Lung (tissue), 11 donors: ENCODE measurements at regions not wholly inside any gene's neighbourhood (a gene's known extent, or its start where the extent isn't known, plus 50 kb on each side); places are given as distances from the start of the nearest gene placed in this dataset.

Experiments used
- ATAC-seq: fragments of 200-7000 bp; cut with Tn5 transposase; one replicate; pipeline ENCODE4 v1.9.1; 2020; ENCODE audit warnings: moderate number of reproducible peaks; ENCODE audit not compliant: insufficient read depth, low FRiP score
- DNase-seq, 3 donors: peaks; one replicate each; pipeline ENCODE4 v3.0.0-alpha.2; 2013 to 2017
- H3K27ac ChIP-seq, 2 donors: one replicate each; pipeline ENCODE4 v1.5.1; 2013; ENCODE audit warnings: mild to moderate bottlenecking in 2 of 2, moderate library complexity in 2 of 2, control low read depth in 1 of 2, inconsistent platforms in 1 of 2, low read depth in 1 of 2, low read length in 1 of 2
- H3K27me3 ChIP-seq, 3 donors: one replicate each; pipeline ENCODE4 v1.5.1; 2013; ENCODE audit warnings: low read length in 2 of 3; ENCODE audit not compliant: control insufficient read depth in 3 of 3, insufficient read depth in 3 of 3
- H3K36me3 ChIP-seq, 4 donors: one replicate each; pipeline ENCODE4 v1.5.1; 2013; ENCODE audit warnings: low read length in 4 of 4, mild to moderate bottlenecking in 1 of 4, moderate library complexity in 1 of 4; ENCODE audit not compliant: control insufficient read depth in 4 of 4, insufficient read depth in 4 of 4
- H3K4me1 ChIP-seq, 5 donors: one replicate each; pipeline ENCODE4 v1.5.1; 2013; ENCODE audit warnings: low read length in 5 of 5, mild to moderate bottlenecking in 2 of 5, moderate library complexity in 1 of 5; ENCODE audit not compliant: control insufficient read depth in 5 of 5, insufficient read depth in 5 of 5
- H3K4me3 ChIP-seq: one replicate; pipeline ENCODE4 v1.5.1; 2013; ENCODE audit warnings: mild to moderate bottlenecking, control low read depth, moderate library complexity
- H3K9ac ChIP-seq, 2 donors: one replicate each; pipeline ENCODE4 v1.5.1; 2013; ENCODE audit warnings: low read length in 2 of 2, control low read depth in 1 of 2; ENCODE audit not compliant: insufficient read depth in 1 of 2
- H3K9me3 ChIP-seq, 4 donors: one replicate each; pipeline ENCODE4 v1.5.1; 2013; ENCODE audit warnings: low read length in 3 of 4, mild to moderate bottlenecking in 1 of 4, moderate library complexity in 1 of 4; ENCODE audit not compliant: control insufficient read depth in 4 of 4, insufficient read depth in 3 of 4
- WGBS, 2 donors: extraction: QIAGEN DNeasy Blood & Tissue Kit; methylation state at CpG; one replicate each; pipeline ENCODE4 v1.1.7; 2013; 5-methylcytosine and 5-hydroxymethylcytosine counted together
- TF ChIP-seq, protein P1 (sequence below): IDR thresholded peaks from 2 replicates; pipeline ENCODE4 v1.5.1; 2012; ENCODE audit warnings: mild to moderate bottlenecking; ENCODE audit errors: control extremely low read depth, extremely low read depth
- donor health status: control.
- donor health status: control.
- donor health status: Bipolar disorder and iron deficiency.
- donor health status: healthy.
- donor health status: DM: yes; HTN: yes; CAD: no.

- TF ChIP-seq, protein P1, sequence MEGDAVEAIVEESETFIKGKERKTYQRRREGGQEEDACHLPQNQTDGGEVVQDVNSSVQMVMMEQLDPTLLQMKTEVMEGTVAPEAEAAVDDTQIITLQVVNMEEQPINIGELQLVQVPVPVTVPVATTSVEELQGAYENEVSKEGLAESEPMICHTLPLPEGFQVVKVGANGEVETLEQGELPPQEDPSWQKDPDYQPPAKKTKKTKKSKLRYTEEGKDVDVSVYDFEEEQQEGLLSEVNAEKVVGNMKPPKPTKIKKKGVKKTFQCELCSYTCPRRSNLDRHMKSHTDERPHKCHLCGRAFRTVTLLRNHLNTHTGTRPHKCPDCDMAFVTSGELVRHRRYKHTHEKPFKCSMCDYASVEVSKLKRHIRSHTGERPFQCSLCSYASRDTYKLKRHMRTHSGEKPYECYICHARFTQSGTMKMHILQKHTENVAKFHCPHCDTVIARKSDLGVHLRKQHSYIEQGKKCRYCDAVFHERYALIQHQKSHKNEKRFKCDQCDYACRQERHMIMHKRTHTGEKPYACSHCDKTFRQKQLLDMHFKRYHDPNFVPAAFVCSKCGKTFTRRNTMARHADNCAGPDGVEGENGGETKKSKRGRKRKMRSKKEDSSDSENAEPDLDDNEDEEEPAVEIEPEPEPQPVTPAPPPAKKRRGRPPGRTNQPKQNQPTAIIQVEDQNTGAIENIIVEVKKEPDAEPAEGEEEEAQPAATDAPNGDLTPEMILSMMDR: no peak
- Histone ChIP-seq H3K9ac (no peak overlapping the region), H3K4me1 (peaks cover 0 to 5% (median 0%) of the 10 kb centered on the region in 5 donors), H3K9me3 (peaks cover 0 to 2% (median 0%) of the 10 kb centered on the region in 4 donors), H3K4me3 (no peak overlapping the region), H3K27ac (no peak overlapping the region), H3K27me3 (no peaks in the 10 kb centered on the region), H3K36me3 (no peaks in the 10 kb centered on the region)
- ATAC-seq (no peak), DNase-seq (no peak)
- WGBS, 2 donors: 93 to 96% methylated on average over 4 of the region's 4 CpGs
Observed at GRCh38 chr12:5203720-5204119, 160.0 kb downstream of the KCNA5 start.

DNA sequence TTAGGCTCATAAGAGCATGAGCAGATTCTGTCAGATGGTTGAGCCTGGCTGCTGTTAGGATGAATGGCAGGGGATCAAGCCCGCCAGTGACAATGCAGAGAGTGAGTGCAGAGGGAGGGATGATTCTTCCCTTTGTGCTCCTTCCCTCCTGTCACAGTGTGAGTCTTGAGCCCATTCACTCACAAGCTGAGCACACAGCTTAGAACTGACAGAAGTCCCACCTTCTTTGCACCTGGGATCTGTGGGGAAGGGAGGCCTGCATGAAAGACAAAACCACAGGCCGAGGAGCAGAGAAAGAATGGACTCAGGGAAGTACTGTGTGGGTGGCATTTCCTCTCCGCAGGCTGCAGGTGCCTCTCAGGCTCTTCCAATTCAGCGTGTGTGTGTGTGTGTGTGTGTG is 160.6 kb downstream of the KCNA5 start:
- TF ChIP-seq, protein P1: no peak
- no peaks in the 10 kb centered on the region for H3K36me3 ChIP-seq
- peaks cover 0 to 2% (median 0%) of the 10 kb centered on the region in 4 donors for H3K9me3 ChIP-seq
- no peak overlapping the region for H3K27ac ChIP-seq
- DNase-seq (no peak), ATAC-seq (no peak)
- H3K27me3 ChIP-seq: no peaks in the 10 kb centered on the region
- no peak overlapping the region for H3K9ac ChIP-seq
- no peak overlapping the region for H3K4me3 ChIP-seq
- WGBS, 2 donors: 41 to 67% methylated on average over 4 of the region's 4 CpGs
- H3K4me1 ChIP-seq: peaks cover 0 to 5% (median 0%) of the 10 kb centered on the region in 5 donors

DNA sequence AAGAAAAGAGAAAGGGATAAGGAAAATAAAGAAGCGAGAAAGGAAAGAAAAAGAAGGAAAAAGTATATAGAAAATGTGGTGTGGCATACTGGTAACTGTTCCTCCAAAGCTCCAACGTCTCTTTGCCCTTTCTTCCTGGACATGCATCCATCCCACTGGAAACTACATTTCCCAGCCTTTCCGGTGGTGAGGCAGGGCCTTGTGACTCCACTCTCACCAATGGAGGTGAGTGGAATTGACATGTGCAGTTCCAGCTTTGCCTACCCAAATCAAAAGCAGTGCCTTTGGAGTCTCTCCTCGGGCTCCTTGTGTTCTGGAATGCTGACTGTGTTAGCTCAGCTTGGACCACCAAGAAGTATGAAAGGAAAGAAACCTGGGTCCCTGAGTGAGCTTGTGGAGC is 161.2 kb downstream of the KCNA5 start:
- H3K27me3 ChIP-seq: no peaks in the 10 kb centered on the region
- ATAC-seq (no peak), DNase-seq (no peak)
- no peaks in the 10 kb centered on the region for H3K36me3 ChIP-seq
- 85 to 90% methylated on average over 4 of the region's 4 CpGs for WGBS, 2 donors
- TF ChIP-seq, protein P1: no peak
- no peak overlapping the region for H3K9ac ChIP-seq
- H3K4me3 ChIP-seq: no peak overlapping the region
- no peaks in the 10 kb centered on the region for H3K9me3 ChIP-seq
- H3K4me1 ChIP-seq: peaks cover 0 to 5% (median 0%) of the 10 kb centered on the region in 5 donors
- H3K27ac ChIP-seq: no peak overlapping the region
